AG09319 (cell line): ENCODE measurements at regions not wholly inside any gene's neighbourhood (a gene's known extent, or its start where the extent isn't known, plus 50 kb on each side); places are given as distances from the start of the nearest gene placed in this dataset.
"Not testable (repeated sequence)": the region's sequence is repeated elsewhere in the genome, so short reads cannot be mapped to it uniquely, and the experiment has no call there.

ENCODE experiments used
- DNase-seq: peaks from one replicate; pipeline ENCODE4 v3.0.0-alpha.2; 2010; ENCODE audit warnings: low read depth; ENCODE audit errors: extremely low read depth
- CTCF ChIP-seq: IDR thresholded peaks from 2 replicates; pipeline ENCODE4 v1.5.1; 2011; ENCODE audit warnings: low read depth, mild to moderate bottlenecking, inconsistent platforms, low read length, moderate library complexity

GRCh38 chr6:102812242-102812641, 1418.7 kb downstream of the GRIK2 start:
- DNase-seq, result no peak

GRCh38 chr6:102808944-102809505, 1415.5 kb downstream of the GRIK2 start:
- DNase-seq, result not testable (repeated sequence)

More at GRCh38 chr6:102812242-102812641, 1418.7 kb downstream of the GRIK2 start:
- TF ChIP-seq CTCF, result no peak

DNA sequence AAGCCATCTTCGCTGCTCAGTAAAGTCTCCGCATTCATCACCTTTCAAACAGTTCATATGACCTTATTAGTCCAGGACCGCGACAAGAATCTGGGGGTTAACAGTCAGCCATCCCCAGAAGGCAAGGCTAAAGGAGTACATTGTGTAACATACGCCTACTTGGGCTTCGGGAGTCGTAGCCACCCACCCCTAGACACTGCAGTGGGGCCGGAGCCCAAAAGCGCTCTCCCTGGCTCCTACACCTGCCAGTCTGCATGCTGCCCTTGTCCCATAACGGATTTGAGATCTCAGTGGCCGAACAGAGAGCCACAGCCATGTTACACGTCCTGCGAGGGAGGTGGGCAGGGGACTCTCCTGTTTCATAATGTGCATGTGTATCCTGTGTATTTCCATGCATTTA, 1405.5 kb downstream of the GRIK2 start:
- DNase-seq, result no peak
- TF ChIP-seq CTCF, result no peak

DNA sequence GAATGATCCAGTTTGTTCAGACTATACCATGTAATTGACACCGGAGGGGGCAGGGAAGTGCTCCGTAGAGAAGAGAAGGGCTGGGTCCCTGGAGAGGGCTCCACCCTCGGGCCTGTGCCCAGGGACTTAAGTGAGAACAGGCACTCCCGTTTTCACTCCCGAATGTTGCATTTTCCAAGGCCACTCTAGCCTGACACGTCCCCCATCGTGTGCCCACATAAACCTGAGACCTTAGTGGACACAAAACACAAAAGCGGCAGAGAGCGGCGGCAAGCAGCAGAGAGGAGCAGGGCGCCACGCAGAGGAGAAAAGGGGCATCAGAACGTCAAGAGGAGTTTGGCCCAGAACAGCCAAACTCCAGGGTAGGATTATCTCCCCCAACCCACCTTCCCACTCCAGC, 1405.1 kb downstream of the GRIK2 start:
- no peak for DNase-seq
- no peak for TF ChIP-seq CTCF

DNA sequence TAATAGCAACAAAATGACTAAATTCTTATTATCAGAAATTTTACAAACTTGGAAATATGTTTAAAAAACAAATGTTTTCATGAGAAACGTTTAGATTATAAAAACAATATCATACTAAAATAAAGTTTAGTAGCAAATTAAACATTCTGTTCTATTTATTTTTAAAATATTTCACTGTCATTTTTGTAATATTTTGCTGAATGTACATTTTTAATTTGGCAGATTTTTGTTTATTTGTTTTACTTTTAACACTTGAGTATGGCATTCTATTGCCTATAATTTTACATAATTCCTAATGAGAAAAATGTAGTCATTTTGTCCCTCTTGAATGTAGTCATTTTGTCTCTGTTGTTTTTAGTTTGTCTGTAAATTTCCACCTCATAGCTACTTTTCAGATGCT, 1400.2 kb downstream of the GRIK2 start:
- no peak for TF ChIP-seq CTCF
- no peak for DNase-seq

GRCh38 chr6:102774326-102774725, 1380.8 kb downstream of the GRIK2 start:
- no peak for DNase-seq
- TF ChIP-seq CTCF, result no peak

DNA sequence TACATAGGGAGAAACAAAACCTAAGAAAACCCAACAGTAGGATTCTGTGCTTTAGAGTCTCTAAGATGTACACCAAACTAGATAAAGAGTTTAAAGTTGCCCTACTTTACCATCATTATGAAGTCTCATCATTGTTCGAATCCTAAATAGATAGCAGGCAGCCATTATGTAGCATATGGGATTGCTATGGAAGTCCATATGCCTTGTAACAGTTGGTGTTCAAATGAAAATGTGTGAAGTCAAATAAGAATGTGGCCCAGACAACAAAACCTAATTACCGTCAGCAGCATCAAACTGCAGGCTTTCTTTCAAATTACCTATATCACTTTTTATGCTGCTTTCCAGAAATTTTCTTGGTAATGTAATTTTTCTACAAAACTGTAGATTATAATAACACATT, 1380.1 kb downstream of the GRIK2 start:
- no peak for DNase-seq
- TF ChIP-seq CTCF, result no peak

- no peak for DNase-seq
- TF ChIP-seq CTCF, result no peak
Measured at GRCh38 chr6:102766963-102767362, 1373.5 kb downstream of the GRIK2 start.
